Lung (tissue), 11 donors: ENCODE measurements at regions not wholly inside any gene's neighbourhood (a gene's known extent, or its start where the extent isn't known, plus 50 kb on each side); places are given as distances from the start of the nearest gene placed in this dataset.

Experiments
- ATAC-seq: fragments of 200-7000 bp; cut with Tn5 transposase; one replicate; pipeline ENCODE4 v1.9.1; 2020; ENCODE audit warnings: moderate number of reproducible peaks; ENCODE audit not compliant: insufficient read depth, low FRiP score
- DNase-seq, 3 donors: peaks; one replicate each; pipeline ENCODE4 v3.0.0-alpha.2; 2013 to 2017
- H3K27ac ChIP-seq, 2 donors: one replicate each; pipeline ENCODE4 v1.5.1; 2013; ENCODE audit warnings: mild to moderate bottlenecking in 2 of 2, moderate library complexity in 2 of 2, control low read depth in 1 of 2, inconsistent platforms in 1 of 2, low read depth in 1 of 2, low read length in 1 of 2
- H3K27me3 ChIP-seq, 3 donors: one replicate each; pipeline ENCODE4 v1.5.1; 2013; ENCODE audit warnings: low read length in 2 of 3; ENCODE audit not compliant: control insufficient read depth in 3 of 3, insufficient read depth in 3 of 3
- H3K36me3 ChIP-seq, 4 donors: one replicate each; pipeline ENCODE4 v1.5.1; 2013; ENCODE audit warnings: low read length in 4 of 4, mild to moderate bottlenecking in 1 of 4, moderate library complexity in 1 of 4; ENCODE audit not compliant: control insufficient read depth in 4 of 4, insufficient read depth in 4 of 4
- H3K4me1 ChIP-seq, 5 donors: one replicate each; pipeline ENCODE4 v1.5.1; 2013; ENCODE audit warnings: low read length in 5 of 5, mild to moderate bottlenecking in 2 of 5, moderate library complexity in 1 of 5; ENCODE audit not compliant: control insufficient read depth in 5 of 5, insufficient read depth in 5 of 5
- H3K4me3 ChIP-seq: one replicate; pipeline ENCODE4 v1.5.1; 2013; ENCODE audit warnings: mild to moderate bottlenecking, control low read depth, moderate library complexity
- H3K9ac ChIP-seq, 2 donors: one replicate each; pipeline ENCODE4 v1.5.1; 2013; ENCODE audit warnings: low read length in 2 of 2, control low read depth in 1 of 2; ENCODE audit not compliant: insufficient read depth in 1 of 2
- H3K9me3 ChIP-seq, 4 donors: one replicate each; pipeline ENCODE4 v1.5.1; 2013; ENCODE audit warnings: low read length in 3 of 4, mild to moderate bottlenecking in 1 of 4, moderate library complexity in 1 of 4; ENCODE audit not compliant: control insufficient read depth in 4 of 4, insufficient read depth in 3 of 4
- WGBS, 2 donors: extraction: QIAGEN DNeasy Blood & Tissue Kit; methylation state at CpG; one replicate each; pipeline ENCODE4 v1.1.7; 2013; 5-methylcytosine and 5-hydroxymethylcytosine counted together
- TF ChIP-seq, protein P1 (sequence below): IDR thresholded peaks from 2 replicates; pipeline ENCODE4 v1.5.1; 2012; ENCODE audit warnings: mild to moderate bottlenecking; ENCODE audit errors: control extremely low read depth, extremely low read depth
- donor health status: control.
- donor health status: control.
- donor health status: Bipolar disorder and iron deficiency.
- donor health status: healthy.
- donor health status: DM: yes; HTN: yes; CAD: no.

DNA sequence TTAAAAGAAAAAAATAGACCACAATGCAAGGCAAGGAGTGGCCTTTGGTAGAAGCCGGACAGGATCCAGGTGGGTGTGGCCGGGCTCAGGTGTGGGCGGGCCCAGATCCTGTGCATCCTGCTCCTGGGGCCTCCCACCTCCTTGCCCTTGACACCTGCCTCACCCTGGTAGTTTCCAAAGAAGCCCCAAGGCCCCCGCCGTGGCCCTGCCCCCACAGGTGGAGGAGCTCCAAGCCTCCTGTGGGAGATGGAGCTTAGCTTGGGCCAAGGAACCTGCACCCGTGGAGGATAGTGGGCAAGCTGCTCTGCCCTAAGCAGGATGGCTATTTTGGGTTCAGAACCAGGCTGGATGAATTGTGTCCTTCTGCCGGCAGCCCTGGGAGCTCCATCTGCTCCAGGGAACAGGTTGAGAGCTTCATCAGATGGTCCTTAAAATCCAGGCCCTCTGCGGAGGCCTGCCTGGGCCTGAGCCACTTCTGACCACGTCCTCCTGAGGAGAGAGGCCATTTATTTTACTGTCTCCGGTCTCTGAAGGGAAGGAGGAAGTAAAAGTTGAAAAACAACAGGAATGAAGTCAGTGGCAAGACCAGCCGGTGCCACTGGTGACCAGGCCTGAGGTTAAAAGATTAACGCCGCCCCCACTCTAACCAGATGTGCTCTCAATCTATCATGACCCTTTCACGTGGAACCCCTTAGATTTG, 53.9 kb upstream of the KLF13 start:
- Histone ChIP-seq H3K27me3 (no peaks in the 10 kb centered on the region), H3K9me3 (no peaks in the 10 kb centered on the region), H3K4me1 (peaks cover 0 to 11% (median 4%) of the 10 kb centered on the region in 5 donors), H3K4me3 (no peak overlapping the region), H3K36me3 (no peaks in the 10 kb centered on the region), H3K9ac (no peak overlapping the region), H3K27ac (peak overlapping the region in 1 of 2 donors; percentile 20)
- 59 to 63% methylated on average over 14 of the region's 14 CpGs for WGBS, 2 donors
- DNase-seq = no peak
- no peak for ATAC-seq
- TF ChIP-seq, protein P1, sequence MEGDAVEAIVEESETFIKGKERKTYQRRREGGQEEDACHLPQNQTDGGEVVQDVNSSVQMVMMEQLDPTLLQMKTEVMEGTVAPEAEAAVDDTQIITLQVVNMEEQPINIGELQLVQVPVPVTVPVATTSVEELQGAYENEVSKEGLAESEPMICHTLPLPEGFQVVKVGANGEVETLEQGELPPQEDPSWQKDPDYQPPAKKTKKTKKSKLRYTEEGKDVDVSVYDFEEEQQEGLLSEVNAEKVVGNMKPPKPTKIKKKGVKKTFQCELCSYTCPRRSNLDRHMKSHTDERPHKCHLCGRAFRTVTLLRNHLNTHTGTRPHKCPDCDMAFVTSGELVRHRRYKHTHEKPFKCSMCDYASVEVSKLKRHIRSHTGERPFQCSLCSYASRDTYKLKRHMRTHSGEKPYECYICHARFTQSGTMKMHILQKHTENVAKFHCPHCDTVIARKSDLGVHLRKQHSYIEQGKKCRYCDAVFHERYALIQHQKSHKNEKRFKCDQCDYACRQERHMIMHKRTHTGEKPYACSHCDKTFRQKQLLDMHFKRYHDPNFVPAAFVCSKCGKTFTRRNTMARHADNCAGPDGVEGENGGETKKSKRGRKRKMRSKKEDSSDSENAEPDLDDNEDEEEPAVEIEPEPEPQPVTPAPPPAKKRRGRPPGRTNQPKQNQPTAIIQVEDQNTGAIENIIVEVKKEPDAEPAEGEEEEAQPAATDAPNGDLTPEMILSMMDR = no peak

DNA sequence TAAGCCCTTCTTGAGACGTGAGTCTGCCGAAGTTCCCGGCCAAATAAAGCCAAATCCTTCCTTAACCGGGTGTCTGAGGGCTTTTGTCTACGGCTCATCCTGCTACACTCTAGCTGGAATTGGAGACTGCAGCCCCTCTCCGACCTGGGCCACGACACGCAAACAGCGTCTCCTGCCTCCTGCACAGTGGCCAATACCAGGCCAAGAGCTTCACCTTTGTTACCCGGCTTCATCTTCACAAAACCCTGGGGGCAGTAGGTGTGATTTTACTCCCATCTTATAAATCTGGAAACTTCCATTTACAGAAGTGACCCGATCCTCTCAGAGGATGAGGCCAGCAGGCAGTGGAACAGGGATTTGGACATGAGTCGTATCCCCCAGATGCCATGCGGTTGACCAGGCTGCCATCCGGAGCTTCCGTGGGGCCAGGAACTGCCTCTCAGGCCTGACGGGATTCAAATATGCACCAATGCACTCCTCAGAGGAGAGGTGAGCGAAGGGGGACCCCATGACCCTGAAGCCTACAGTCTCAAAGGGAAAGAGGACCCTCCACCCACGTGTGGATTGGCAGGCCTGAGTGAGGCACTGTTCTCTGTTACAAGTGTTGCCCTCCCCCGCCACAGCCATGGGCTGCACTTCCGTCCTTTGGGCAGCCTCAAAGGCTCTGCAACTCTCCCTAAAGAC, 53.2 kb upstream of the KLF13 start:
- Histone ChIP-seq H3K4me3 (no peak overlapping the region), H3K9ac (no peak overlapping the region), H3K36me3 (no peaks in the 10 kb centered on the region), H3K27ac (no peak overlapping the region), H3K9me3 (no peaks in the 10 kb centered on the region), H3K4me1 (peaks cover 0 to 11% (median 4%) of the 10 kb centered on the region in 5 donors), H3K27me3 (no peaks in the 10 kb centered on the region)
- WGBS, 2 donors = 87 to 88% methylated on average over 20 of the region's 20 CpGs
- DNase-seq (no peak), ATAC-seq (no peak)
- TF ChIP-seq, protein P1 = no peak

DNA sequence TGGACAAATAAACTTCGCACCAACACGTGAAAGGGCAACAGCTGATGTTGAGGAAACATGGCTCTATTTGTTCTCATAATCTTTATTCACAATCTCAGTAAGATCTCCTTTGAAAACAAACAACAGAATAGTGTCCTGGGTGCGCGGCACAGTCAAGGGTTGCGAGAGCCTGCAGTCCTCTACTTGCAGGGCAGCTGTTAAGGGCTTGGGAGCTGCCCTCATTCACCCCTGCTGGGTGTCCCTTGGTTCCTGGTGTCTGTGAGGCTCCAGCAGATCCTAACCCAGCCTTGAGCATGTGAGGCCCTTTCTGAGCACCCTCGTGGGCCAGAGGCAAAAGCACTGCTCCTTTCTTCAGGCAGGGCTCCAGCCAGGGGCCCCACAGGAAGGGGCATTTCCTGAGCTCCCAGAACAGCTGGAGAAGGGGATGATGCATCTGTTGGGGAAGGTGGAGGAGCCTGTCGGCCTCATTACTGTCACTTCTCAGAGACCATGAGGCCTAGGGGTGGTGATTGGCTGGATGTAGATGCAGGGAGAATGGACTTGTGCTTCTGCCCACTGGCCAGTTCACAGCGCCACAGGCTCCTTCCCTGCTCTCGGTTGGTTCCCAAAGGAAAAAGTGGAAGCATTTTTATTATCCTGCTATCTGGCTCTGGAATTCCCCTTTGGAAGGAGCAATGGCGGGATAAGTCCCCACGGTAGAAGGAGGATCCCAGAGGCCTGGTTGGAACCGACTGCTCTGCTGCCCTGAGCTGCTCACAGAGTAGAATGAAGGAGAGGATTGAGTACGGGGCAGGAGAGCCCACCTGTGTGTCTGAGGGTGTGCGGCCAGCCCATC, 51.9 kb upstream of the KLF13 start:
- H3K9ac ChIP-seq = no peak overlapping the region
- WGBS, 2 donors = 76% methylated on average over 14 of the region's 14 CpGs
- ATAC-seq = no peak
- H3K36me3 ChIP-seq = no peaks in the 10 kb centered on the region
- DNase-seq = no peak
- H3K4me1 ChIP-seq = peaks cover 0 to 12% (median 4%) of the 10 kb centered on the region in 5 donors
- no peak overlapping the region for H3K27ac ChIP-seq
- no peak overlapping the region for H3K4me3 ChIP-seq
- H3K9me3 ChIP-seq = no peaks in the 10 kb centered on the region
- TF ChIP-seq, protein P1 = no peak
- no peaks in the 10 kb centered on the region for H3K27me3 ChIP-seq
